Upper lobe of right lung (tissue), 1 donor: ENCODE measurements at regions not wholly inside any gene's neighbourhood (a gene's known extent, or its start where the extent isn't known, plus 50 kb on each side); places are given as distances from the start of the nearest gene placed in this dataset.

Source experiments
- ATAC-seq: fragments of 200-7000 bp; cut with Tn5 transposase; one replicate; pipeline ENCODE4 v1.9.1; 2020; ENCODE audit warnings: mild to moderate bottlenecking, moderate library complexity
- DNase-seq: peaks from one replicate; pipeline ENCODE4 v3.0.0-alpha.2; 2020
- H3K27ac ChIP-seq: fragments of 200-600 bp; one replicate; pipeline ENCODE4 v1.8.0; 2022
- H3K27me3 ChIP-seq: fragments of 200-600 bp; one replicate; pipeline ENCODE4 v1.8.0; 2022; ENCODE audit warnings: mild to moderate bottlenecking
- H3K36me3 ChIP-seq: fragments of 200-600 bp; one replicate; pipeline ENCODE4 v1.8.0; 2022
- H3K4me1 ChIP-seq: fragments of 200-600 bp; one replicate; pipeline ENCODE4 v1.8.0; 2022
- H3K4me3 ChIP-seq: fragments of 200-600 bp; one replicate; pipeline ENCODE4 v1.8.0; 2022; ENCODE audit warnings: mild to moderate bottlenecking
- H3K9me3 ChIP-seq: fragments of 200-600 bp; one replicate; pipeline ENCODE4 v1.8.0; 2022
- CTCF ChIP-seq: fragments of 200-600 bp; IDR thresholded peaks from one replicate; pipeline ENCODE4 v1.8.0; 2022; ENCODE audit warnings: antibody characterized with exemption
- intact Hi-C: fragments of 100-400 bp; cut with DNase I; formaldehyde crosslinking; loops from one replicate; pipeline ENCODE4 v1.11.0; 2022
- donor health status: DM: no; HTN: yes; CAD: no; lungs with severe emphysema.

GRCh38 chr14:36083317-36083716 lies 93.2 kb downstream of the PTCSC3 start:
- ATAC-seq: no peak
- no peak for DNase-seq
- no peaks in the 10 kb centered on the region for H3K4me1 ChIP-seq
- H3K9me3 ChIP-seq: no peaks in the 10 kb centered on the region
- H3K27me3 ChIP-seq: no peaks in the 10 kb centered on the region
- intact Hi-C loops: no loop called here
- H3K36me3 ChIP-seq: no peaks in the 10 kb centered on the region
- no peak for TF ChIP-seq CTCF
- H3K4me3 ChIP-seq: no peak overlapping the region
- H3K27ac ChIP-seq: no peak overlapping the region

GRCh38 chr14:36078080-36078479 lies 98.4 kb downstream of the PTCSC3 start:
- Histone ChIP-seq H3K4me1 (no peaks in the 10 kb centered on the region), H3K9me3 (no peaks in the 10 kb centered on the region), H3K4me3 (no peak overlapping the region), H3K27me3 (no peaks in the 10 kb centered on the region), H3K27ac (no peak overlapping the region), H3K36me3 (no peaks in the 10 kb centered on the region)
- no peak for TF ChIP-seq CTCF
- DNase-seq (no peak), ATAC-seq (no peak)
- intact Hi-C loops: no loop called here

- Histone ChIP-seq H3K27ac (no peak overlapping the region), H3K9me3 (no peaks in the 10 kb centered on the region), H3K4me3 (no peak overlapping the region), H3K36me3 (no peaks in the 10 kb centered on the region), H3K27me3 (no peaks in the 10 kb centered on the region), H3K4me1 (no peaks in the 10 kb centered on the region)
- ATAC-seq (no peak), DNase-seq (no peak)
- no peak for TF ChIP-seq CTCF
- intact Hi-C loops: no loop called here
Measured at GRCh38 chr14:36076197-36076596, 100.3 kb downstream of the PTCSC3 start.

DNA sequence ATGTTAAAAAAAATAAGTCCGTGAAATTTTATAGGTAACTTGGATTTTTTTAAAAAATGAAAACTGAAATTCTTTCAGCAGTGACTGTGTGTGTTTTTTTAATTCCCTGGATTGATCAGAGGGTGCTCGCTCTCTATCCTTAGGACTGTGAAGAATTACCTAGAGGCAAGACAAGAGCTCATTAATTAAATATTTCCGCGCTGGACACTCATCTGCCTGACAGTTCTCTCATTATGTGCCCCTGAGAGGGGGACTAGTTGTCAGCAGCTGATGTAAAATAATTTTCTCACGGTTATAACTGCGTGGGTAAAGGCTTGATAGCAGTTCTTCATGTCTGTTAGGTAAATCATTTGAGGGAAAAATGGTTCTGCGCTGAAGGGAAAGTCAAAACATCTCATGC lies 101.3 kb downstream of the PTCSC3 start:
- H3K27me3 ChIP-seq: no peaks in the 10 kb centered on the region
- no peaks in the 10 kb centered on the region for H3K9me3 ChIP-seq
- DNase-seq (no peak), ATAC-seq (no peak)
- no peaks in the 10 kb centered on the region for H3K36me3 ChIP-seq
- no peak for TF ChIP-seq CTCF
- H3K4me1 ChIP-seq: no peaks in the 10 kb centered on the region
- intact Hi-C loops: no loop called here
- H3K27ac ChIP-seq: no peak overlapping the region
- no peak overlapping the region for H3K4me3 ChIP-seq

DNA sequence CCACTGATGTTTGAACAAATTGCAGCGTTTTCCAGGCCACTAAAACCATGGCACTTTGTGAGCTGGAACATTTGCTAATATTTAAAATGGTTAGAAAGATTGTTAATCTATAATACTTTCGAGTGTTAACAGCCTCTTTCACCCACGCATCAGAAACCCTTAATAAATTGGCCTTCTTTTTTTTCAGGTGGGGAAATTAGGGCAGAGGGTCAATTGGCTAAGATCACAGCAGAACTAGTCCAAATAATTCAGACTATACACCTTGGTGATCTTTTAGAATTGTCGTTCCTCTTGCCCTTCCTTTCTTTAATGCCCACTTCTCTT lies 105.8 kb downstream of the PTCSC3 start:
- DNase-seq (no peak), ATAC-seq (no peak)
- no peak overlapping the region for H3K27ac ChIP-seq
- H3K4me1 ChIP-seq: no peaks in the 10 kb centered on the region
- no peak for TF ChIP-seq CTCF
- H3K9me3 ChIP-seq: no peaks in the 10 kb centered on the region
- H3K36me3 ChIP-seq: no peaks in the 10 kb centered on the region
- H3K4me3 ChIP-seq: no peak overlapping the region
- H3K27me3 ChIP-seq: no peaks in the 10 kb centered on the region
- intact Hi-C loops: no loop called here

- no peak overlapping the region for H3K4me3 ChIP-seq
- H3K27ac ChIP-seq: no peak overlapping the region
- peak; percentile 62 for TF ChIP-seq CTCF
- ATAC-seq (peak; percentile 92), DNase-seq (peak; percentile 84)
- no peaks in the 10 kb centered on the region for H3K27me3 ChIP-seq
- no peaks in the 10 kb centered on the region for H3K9me3 ChIP-seq
- H3K36me3 ChIP-seq: no peaks in the 10 kb centered on the region
- no peaks in the 10 kb centered on the region for H3K4me1 ChIP-seq
- intact Hi-C loops: no loop called here
Measured at GRCh38 chr14:36070031-36070719, 106.3 kb downstream of the PTCSC3 start.
